Gastrocnemius medialis (tissue), 4 donors: ENCODE measurements at regions not wholly inside any gene's neighbourhood (a gene's known extent, or its start where the extent isn't known, plus 50 kb on each side); places are given as distances from the start of the nearest gene placed in this dataset.

ENCODE experiments used
- ATAC-seq, 2 donors: fragments of 150-250 bp; one replicate each; pipeline ENCODE4 v1.9.1; 2016
- DNase-seq, 2 donors: peaks; one replicate each; pipeline ENCODE4 v3.0.0-alpha.2; 2019
- H3K27ac ChIP-seq, 4 donors: fragments of 200-600 bp; sonication (generic); 1 replicate in 1 of 4; 2 replicates in 3 of 4; pipeline ENCODE4 v1.5.1; 2016 to 2018; ENCODE audit warnings: mild to moderate bottlenecking in 2 of 4, moderate library complexity in 1 of 4
- H3K27me3 ChIP-seq, 3 donors: fragments of 200-600 bp; sonication (generic) in 2 of 3; 1 replicate in 1 of 3; 2 replicates in 2 of 3; pipeline versions ENCODE4 v1.5.1 to v1.6.0; 2016 to 2019; ENCODE audit warnings: mild to moderate bottlenecking in 1 of 3, moderate library complexity in 1 of 3
- H3K36me3 ChIP-seq, 2 donors: fragments of 200-600 bp; sonication (generic) in 1 of 2; one replicate each; pipeline ENCODE4 v1.5.1; 2017 to 2018
- H3K4me1 ChIP-seq, 2 donors: fragments of 200-600 bp; sonication (generic) in 1 of 2; one replicate each; pipeline ENCODE4 v1.5.1; 2016 to 2017; ENCODE audit warnings: mild to moderate bottlenecking in 2 of 2
- H3K4me3 ChIP-seq, 4 donors: fragments of 200-600 bp; sonication (generic) in 3 of 4; 1 replicate in 1 of 4; 2 replicates in 3 of 4; pipeline ENCODE4 v1.5.1; 2016 to 2019; ENCODE audit warnings: mild to moderate bottlenecking in 2 of 4
- H3K9me3 ChIP-seq, 3 donors: fragments of 200-600 bp; sonication (generic) in 2 of 3; 1 replicate in 1 of 3; 2 replicates in 2 of 3; pipeline ENCODE4 v1.5.1; 2016 to 2019
- POLR2A ChIP-seq, 2 donors: fragments of 450-650 bp; IDR thresholded peaks; one replicate each; pipeline ENCODE4 v1.6.1; 2017; ENCODE audit warnings: antibody characterized with exemption in 2 of 2, mild to moderate bottlenecking in 2 of 2, moderate library complexity in 2 of 2
- in situ Hi-C, 4 donors: fragments of 200-750 bp; cut with MboI; loops; one replicate each; pipeline versions ENCODE4 v1.15.0 to v1.8.0; 2017; ENCODE audit warnings: low sequenced_read_pairs in 4 of 4
- intact Hi-C: fragments of 100-400 bp; cut with DNase I; formaldehyde crosslinking; loops from one replicate; pipeline ENCODE4 v1.15.1; 2023; ENCODE audit warnings: low total_unique reads
- TF ChIP-seq, protein P1 (sequence below), 5 experiments: fragments of 450-650 bp in 3 of 5; fragments of 200-600 bp in 2 of 5; sonication (generic) in 2 of 5; IDR thresholded peaks in 4 of 5; conservative IDR thresholded peaks in 1 of 5; 1 replicate in 4 of 5; 2 replicates in 1 of 5; pipeline ENCODE4 v1.5.1; 2016 to 2019; ENCODE audit warnings: antibody characterized with exemption in 5 of 5, mild to moderate bottlenecking in 3 of 5, moderate library complexity in 3 of 5

GRCh38 chr3:144948711-144949110 lies 977.1 kb downstream of the DIPK2A start:
- intact Hi-C loops, result no loop called here
- Histone ChIP-seq H3K36me3 (no peaks in the 10 kb centered on the region), H3K4me1 (no peaks in the 10 kb centered on the region), H3K27me3 (no peaks in the 10 kb centered on the region), H3K4me3 (no peak overlapping the region), H3K9me3 (no peaks in the 10 kb centered on the region), H3K27ac (no peak overlapping the region)
- no peak for ATAC-seq
- no peak for DNase-seq
- no peak for TF ChIP-seq POLR2A (IDR thresholded peaks at IDR 0.05)
- TF ChIP-seq, protein P1, sequence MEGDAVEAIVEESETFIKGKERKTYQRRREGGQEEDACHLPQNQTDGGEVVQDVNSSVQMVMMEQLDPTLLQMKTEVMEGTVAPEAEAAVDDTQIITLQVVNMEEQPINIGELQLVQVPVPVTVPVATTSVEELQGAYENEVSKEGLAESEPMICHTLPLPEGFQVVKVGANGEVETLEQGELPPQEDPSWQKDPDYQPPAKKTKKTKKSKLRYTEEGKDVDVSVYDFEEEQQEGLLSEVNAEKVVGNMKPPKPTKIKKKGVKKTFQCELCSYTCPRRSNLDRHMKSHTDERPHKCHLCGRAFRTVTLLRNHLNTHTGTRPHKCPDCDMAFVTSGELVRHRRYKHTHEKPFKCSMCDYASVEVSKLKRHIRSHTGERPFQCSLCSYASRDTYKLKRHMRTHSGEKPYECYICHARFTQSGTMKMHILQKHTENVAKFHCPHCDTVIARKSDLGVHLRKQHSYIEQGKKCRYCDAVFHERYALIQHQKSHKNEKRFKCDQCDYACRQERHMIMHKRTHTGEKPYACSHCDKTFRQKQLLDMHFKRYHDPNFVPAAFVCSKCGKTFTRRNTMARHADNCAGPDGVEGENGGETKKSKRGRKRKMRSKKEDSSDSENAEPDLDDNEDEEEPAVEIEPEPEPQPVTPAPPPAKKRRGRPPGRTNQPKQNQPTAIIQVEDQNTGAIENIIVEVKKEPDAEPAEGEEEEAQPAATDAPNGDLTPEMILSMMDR (IDR thresholded peaks at IDR 0.05 in 4 of 5, conservative IDR thresholded peaks at IDR 0.05 in 1 of 5), result no peak
- in situ Hi-C loops, result no loop called here

DNA sequence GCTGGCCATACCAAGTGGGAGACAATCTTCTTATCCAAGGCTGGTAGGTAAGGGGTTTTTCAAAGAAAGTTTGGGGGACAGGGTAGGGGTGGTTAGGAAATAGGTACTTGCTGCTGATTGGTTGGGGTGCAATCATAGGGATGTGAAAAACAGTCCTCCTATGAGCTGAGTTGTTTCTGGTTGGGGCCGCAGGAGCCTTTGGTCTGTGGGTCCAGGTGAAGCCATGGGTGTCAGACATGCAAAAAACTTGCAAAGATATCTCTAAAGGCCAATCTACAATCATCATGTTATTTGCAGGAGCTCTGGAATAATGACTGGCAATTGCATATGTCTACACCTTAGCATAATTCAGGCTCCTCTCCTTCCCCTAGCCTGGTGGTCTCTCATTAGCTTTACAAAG lies 982.3 kb downstream of the DIPK2A start:
- H3K27ac ChIP-seq, result no peak overlapping the region
- intact Hi-C loops, result no loop called here
- no peaks in the 10 kb centered on the region for H3K4me1 ChIP-seq
- in situ Hi-C loops, result no loop called here
- no peaks in the 10 kb centered on the region for H3K9me3 ChIP-seq
- TF ChIP-seq, protein P1 (IDR thresholded peaks at IDR 0.05 in 4 of 5, conservative IDR thresholded peaks at IDR 0.05 in 1 of 5), result no peak
- TF ChIP-seq POLR2A (IDR thresholded peaks at IDR 0.05), result no peak
- H3K36me3 ChIP-seq, result no peaks in the 10 kb centered on the region
- no peak for DNase-seq
- no peak for ATAC-seq
- H3K4me3 ChIP-seq, result no peak overlapping the region
- H3K27me3 ChIP-seq, result no peaks in the 10 kb centered on the region

DNA sequence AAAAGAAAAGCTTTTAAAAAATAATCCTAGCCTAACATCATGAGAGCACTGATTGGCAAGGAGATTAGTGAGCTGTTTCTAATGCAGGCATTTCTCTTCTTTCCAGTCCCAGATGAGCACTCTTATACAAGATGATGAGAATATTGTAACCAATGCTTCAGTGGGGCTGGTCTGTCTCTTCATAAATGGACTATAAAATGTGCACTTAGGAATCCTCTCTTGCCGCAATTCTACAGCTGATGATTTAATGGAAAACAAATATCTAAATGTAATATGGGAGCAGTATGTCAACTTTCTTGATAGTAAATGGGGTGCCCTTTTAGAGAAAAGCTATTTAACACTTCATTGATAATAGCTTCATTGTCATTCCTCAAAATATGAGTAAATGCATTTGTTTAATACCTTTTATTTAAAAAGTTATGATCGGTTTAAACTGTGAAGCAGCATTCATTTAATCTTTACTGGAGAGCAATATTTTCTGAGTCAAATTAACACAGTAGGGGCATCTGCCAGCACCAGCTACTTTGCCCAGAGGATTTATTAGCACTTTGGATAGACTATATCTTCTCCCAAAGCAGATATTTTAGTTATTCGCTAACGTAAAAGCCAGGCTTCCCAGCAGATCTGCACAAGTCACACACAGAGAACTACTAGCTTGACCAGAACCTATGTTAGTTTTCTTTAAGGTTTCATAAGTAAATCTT lies 985.9 kb downstream of the DIPK2A start:
- no peaks in the 10 kb centered on the region for H3K27me3 ChIP-seq
- no peaks in the 10 kb centered on the region for H3K36me3 ChIP-seq
- no peaks in the 10 kb centered on the region for H3K4me1 ChIP-seq
- DNase-seq (no peak), ATAC-seq (no peak)
- TF ChIP-seq, protein P1 (IDR thresholded peaks at IDR 0.05 in 4 of 5, conservative IDR thresholded peaks at IDR 0.05 in 1 of 5), result no peak
- TF ChIP-seq POLR2A (IDR thresholded peaks at IDR 0.05), result no peak
- no peak overlapping the region for H3K4me3 ChIP-seq
- no peaks in the 10 kb centered on the region for H3K9me3 ChIP-seq
- in situ Hi-C loops (no loop called here), intact Hi-C loops (no loop called here)
- no peak overlapping the region for H3K27ac ChIP-seq

DNA sequence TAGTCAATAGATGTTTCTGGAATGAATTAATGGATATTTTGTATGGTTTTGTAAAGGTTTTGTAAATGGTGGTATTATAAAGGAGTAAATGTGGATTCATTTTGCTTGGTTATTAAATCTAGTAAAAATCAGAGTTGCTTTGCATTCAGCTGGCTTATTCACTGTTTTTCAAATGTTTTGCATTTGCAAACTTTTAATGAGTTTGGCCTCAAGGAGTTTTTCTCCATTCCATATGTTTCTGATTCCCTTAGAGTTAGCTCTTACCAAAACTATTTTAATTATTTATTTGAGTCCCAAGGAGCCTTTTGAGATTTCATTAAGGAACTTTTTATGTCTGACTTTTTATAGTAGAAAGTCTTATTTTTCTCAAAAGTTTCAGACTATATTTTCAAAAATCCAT lies 992.2 kb downstream of the DIPK2A start:
- Histone ChIP-seq H3K4me3 (no peak overlapping the region), H3K4me1 (no peaks in the 10 kb centered on the region), H3K9me3 (no peaks in the 10 kb centered on the region), H3K36me3 (no peaks in the 10 kb centered on the region), H3K27ac (no peak overlapping the region), H3K27me3 (no peaks in the 10 kb centered on the region)
- in situ Hi-C loops (no loop called here), intact Hi-C loops (no loop called here)
- ATAC-seq (no peak), DNase-seq (no peak)
- TF ChIP-seq POLR2A (IDR thresholded peaks at IDR 0.05), result no peak
- TF ChIP-seq, protein P1 (IDR thresholded peaks at IDR 0.05 in 4 of 5, conservative IDR thresholded peaks at IDR 0.05 in 1 of 5), result no peak

- in situ Hi-C loops (no loop called here), intact Hi-C loops (no loop called here)
- no peak for TF ChIP-seq POLR2A (IDR thresholded peaks at IDR 0.05)
- TF ChIP-seq, protein P1 (IDR thresholded peaks at IDR 0.05 in 4 of 5, conservative IDR thresholded peaks at IDR 0.05 in 1 of 5), result no peak
- ATAC-seq (no peak), DNase-seq (no peak)
- Histone ChIP-seq H3K4me1 (no peaks in the 10 kb centered on the region), H3K27ac (no peak overlapping the region), H3K9me3 (no peaks in the 10 kb centered on the region), H3K36me3 (no peaks in the 10 kb centered on the region), H3K4me3 (no peak overlapping the region), H3K27me3 (no peaks in the 10 kb centered on the region)
Measured at GRCh38 chr3:144966560-144966959, 994.9 kb downstream of the DIPK2A start.
